ENCODE measurements at regions not wholly inside any gene's neighbourhood (a gene's known extent, or its start where the extent isn't known, plus 50 kb on each side); places are given as distances from the start of the nearest gene placed in this dataset.
"Not testable (repeated sequence)": the region's sequence is repeated elsewhere in the genome, so short reads cannot be mapped to it uniquely, and the experiment has no call there.

GRCh38 chr9:42656789-42657188 is 473.3 kb downstream of the SPATA31A6 start:
- H3K27me3 Mint-ChIP-seq (ENCODE audit: unreplicated experiment); H3K9me3 Mint-ChIP-seq (ENCODE audit: unreplicated experiment); H3K27ac Mint-ChIP-seq (ENCODE audit: unreplicated experiment); H3K4me1 Mint-ChIP-seq (ENCODE audit: low read depth, unreplicated experiment); H3K36me3 Mint-ChIP-seq (ENCODE audit: unreplicated experiment); DNase-seq; H3K4me3 Mint-ChIP-seq (ENCODE audit: unreplicated experiment): not testable (repeated sequence)

- not testable (repeated sequence) for H3K27ac Mint-ChIP-seq (ENCODE audit: unreplicated experiment); DNase-seq; H3K9me3 Mint-ChIP-seq (ENCODE audit: unreplicated experiment); H3K36me3 Mint-ChIP-seq (ENCODE audit: unreplicated experiment); H3K4me1 Mint-ChIP-seq (ENCODE audit: low read depth, unreplicated experiment); H3K4me3 Mint-ChIP-seq (ENCODE audit: unreplicated experiment); H3K27me3 Mint-ChIP-seq (ENCODE audit: unreplicated experiment)
Measured at GRCh38 chr9:42657496-42657895, 474.0 kb downstream of the SPATA31A6 start.

GRCh38 chr9:42697146-42697545 is 513.7 kb downstream of the SPATA31A6 start:
- H3K36me3 Mint-ChIP-seq (ENCODE audit: unreplicated experiment); H3K9me3 Mint-ChIP-seq (ENCODE audit: unreplicated experiment); H3K4me1 Mint-ChIP-seq (ENCODE audit: low read depth, unreplicated experiment); H3K27ac Mint-ChIP-seq (ENCODE audit: unreplicated experiment); H3K4me3 Mint-ChIP-seq (ENCODE audit: unreplicated experiment); H3K27me3 Mint-ChIP-seq (ENCODE audit: unreplicated experiment); DNase-seq: not testable (repeated sequence)

- H3K27me3 Mint-ChIP-seq (ENCODE audit: unreplicated experiment); DNase-seq; H3K4me1 Mint-ChIP-seq (ENCODE audit: low read depth, unreplicated experiment); H3K36me3 Mint-ChIP-seq (ENCODE audit: unreplicated experiment); H3K9me3 Mint-ChIP-seq (ENCODE audit: unreplicated experiment); H3K4me3 Mint-ChIP-seq (ENCODE audit: unreplicated experiment); H3K27ac Mint-ChIP-seq (ENCODE audit: unreplicated experiment): not testable (repeated sequence)
Measured at GRCh38 chr9:42702890-42703289, 519.4 kb downstream of the SPATA31A6 start.

GRCh38 chr9:42724841-42725835 is 541.7 kb downstream of the SPATA31A6 start:
- H3K27me3 Mint-ChIP-seq (ENCODE audit: unreplicated experiment); DNase-seq; H3K9me3 Mint-ChIP-seq (ENCODE audit: unreplicated experiment); H3K4me1 Mint-ChIP-seq (ENCODE audit: low read depth, unreplicated experiment); H3K4me3 Mint-ChIP-seq (ENCODE audit: unreplicated experiment); H3K36me3 Mint-ChIP-seq (ENCODE audit: unreplicated experiment); H3K27ac Mint-ChIP-seq (ENCODE audit: unreplicated experiment): not testable (repeated sequence)

GRCh38 chr9:42743030-42743814 is 559.8 kb downstream of the SPATA31A6 start:
- peak; percentile 89 for DNase-seq
- not testable (repeated sequence) for H3K9me3 Mint-ChIP-seq (ENCODE audit: unreplicated experiment); H3K4me3 Mint-ChIP-seq (ENCODE audit: unreplicated experiment); H3K36me3 Mint-ChIP-seq (ENCODE audit: unreplicated experiment); H3K27me3 Mint-ChIP-seq (ENCODE audit: unreplicated experiment); H3K27ac Mint-ChIP-seq (ENCODE audit: unreplicated experiment); H3K4me1 Mint-ChIP-seq (ENCODE audit: low read depth, unreplicated experiment)
- peak; percentile 95 for TF ChIP-seq CTCF (IDR thresholded peaks at IDR 0.05; ENCODE audit: partially characterized antibody, unreplicated experiment)

- not testable (repeated sequence) for H3K27ac Mint-ChIP-seq (ENCODE audit: unreplicated experiment)
Measured at GRCh38 chr9:42757251-42757650, 573.8 kb downstream of the SPATA31A6 start.

GRCh38 chr9:42759320-42759719 is 575.9 kb downstream of the SPATA31A6 start:
- H3K27me3 Mint-ChIP-seq (ENCODE audit: unreplicated experiment); H3K9me3 Mint-ChIP-seq (ENCODE audit: unreplicated experiment); H3K4me3 Mint-ChIP-seq (ENCODE audit: unreplicated experiment); DNase-seq; H3K27ac Mint-ChIP-seq (ENCODE audit: unreplicated experiment); H3K36me3 Mint-ChIP-seq (ENCODE audit: unreplicated experiment); H3K4me1 Mint-ChIP-seq (ENCODE audit: low read depth, unreplicated experiment): not testable (repeated sequence)

More at GRCh38 chr9:42757251-42757650, 573.8 kb downstream of the SPATA31A6 start:
- H3K27me3 Mint-ChIP-seq (ENCODE audit: unreplicated experiment); H3K4me3 Mint-ChIP-seq (ENCODE audit: unreplicated experiment); H3K9me3 Mint-ChIP-seq (ENCODE audit: unreplicated experiment); H3K4me1 Mint-ChIP-seq (ENCODE audit: low read depth, unreplicated experiment); H3K36me3 Mint-ChIP-seq (ENCODE audit: unreplicated experiment); DNase-seq: not testable (repeated sequence)

- not testable (repeated sequence) for H3K4me3 Mint-ChIP-seq (ENCODE audit: unreplicated experiment); H3K36me3 Mint-ChIP-seq (ENCODE audit: unreplicated experiment); DNase-seq; H3K4me1 Mint-ChIP-seq (ENCODE audit: low read depth, unreplicated experiment); H3K27ac Mint-ChIP-seq (ENCODE audit: unreplicated experiment); H3K9me3 Mint-ChIP-seq (ENCODE audit: unreplicated experiment); H3K27me3 Mint-ChIP-seq (ENCODE audit: unreplicated experiment)
Measured at GRCh38 chr9:42782201-42782600, 598.7 kb downstream of the SPATA31A6 start.

GRCh38 chr9:42792725-42793124 is 609.3 kb downstream of the SPATA31A6 start:
- not testable (repeated sequence) for H3K27ac Mint-ChIP-seq (ENCODE audit: unreplicated experiment); H3K36me3 Mint-ChIP-seq (ENCODE audit: unreplicated experiment); H3K9me3 Mint-ChIP-seq (ENCODE audit: unreplicated experiment); H3K4me1 Mint-ChIP-seq (ENCODE audit: low read depth, unreplicated experiment)
- peak overlapping the region; percentile 32 for H3K4me3 Mint-ChIP-seq (ENCODE audit: unreplicated experiment)
- peak; percentile 24 for DNase-seq
- H3K27me3 Mint-ChIP-seq (ENCODE audit: unreplicated experiment): peaks cover 12% of the 10 kb centered on the region
